Right lobe of liver (tissue), 4 donors: ENCODE measurements at regions not wholly inside any gene's neighbourhood (a gene's known extent, or its start where the extent isn't known, plus 50 kb on each side); places are given as distances from the start of the nearest gene placed in this dataset.

Experiments
- POLR2A ChIP-seq: fragments of 450-650 bp; IDR thresholded peaks from one replicate; pipeline ENCODE4 v1.6.1; 2017; ENCODE audit warnings: antibody characterized with exemption, mild to moderate bottlenecking
- TF ChIP-seq, protein P1 (sequence below), 4 donors: fragments of 200-600 bp in 3 of 4; fragments of 450-650 bp in 1 of 4; IDR thresholded peaks; one replicate each; pipeline versions ENCODE4 v1.5.1 to v1.8.0; 2016 to 2022; ENCODE audit warnings: antibody characterized with exemption in 4 of 4, mild to moderate bottlenecking in 2 of 4
- donor health status: DM: no; HTN: no; CAD: no.
- donor health status: DM: no; HTN: no; CAD: no.
- donor health status: DM: no; HTN: yes; CAD: no.

GRCh38 chr12:132414634-132415326 is 75.2 kb upstream of the FBRSL1 start:
- TF ChIP-seq, protein P1, sequence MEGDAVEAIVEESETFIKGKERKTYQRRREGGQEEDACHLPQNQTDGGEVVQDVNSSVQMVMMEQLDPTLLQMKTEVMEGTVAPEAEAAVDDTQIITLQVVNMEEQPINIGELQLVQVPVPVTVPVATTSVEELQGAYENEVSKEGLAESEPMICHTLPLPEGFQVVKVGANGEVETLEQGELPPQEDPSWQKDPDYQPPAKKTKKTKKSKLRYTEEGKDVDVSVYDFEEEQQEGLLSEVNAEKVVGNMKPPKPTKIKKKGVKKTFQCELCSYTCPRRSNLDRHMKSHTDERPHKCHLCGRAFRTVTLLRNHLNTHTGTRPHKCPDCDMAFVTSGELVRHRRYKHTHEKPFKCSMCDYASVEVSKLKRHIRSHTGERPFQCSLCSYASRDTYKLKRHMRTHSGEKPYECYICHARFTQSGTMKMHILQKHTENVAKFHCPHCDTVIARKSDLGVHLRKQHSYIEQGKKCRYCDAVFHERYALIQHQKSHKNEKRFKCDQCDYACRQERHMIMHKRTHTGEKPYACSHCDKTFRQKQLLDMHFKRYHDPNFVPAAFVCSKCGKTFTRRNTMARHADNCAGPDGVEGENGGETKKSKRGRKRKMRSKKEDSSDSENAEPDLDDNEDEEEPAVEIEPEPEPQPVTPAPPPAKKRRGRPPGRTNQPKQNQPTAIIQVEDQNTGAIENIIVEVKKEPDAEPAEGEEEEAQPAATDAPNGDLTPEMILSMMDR (IDR thresholded peaks at IDR 0.05): peak; percentile 94 to 96 (median 95)
- TF ChIP-seq POLR2A: no peak
